ENCODE measurements at regions not wholly inside any gene's neighbourhood (a gene's known extent, or its start where the extent isn't known, plus 50 kb on each side); places are given as distances from the start of the nearest gene placed in this dataset.
"Not testable (repeated sequence)": the region's sequence is repeated elsewhere in the genome, so short reads cannot be mapped to it uniquely, and the experiment has no call there.

GRCh38 chr7:109699661-109700060 is 1130.0 kb downstream of the DNAJB9 start:
- DNase-seq (ENCODE audit: insufficient read length, low spot score, missing footprints), result no peak
- no peak overlapping the region for H3K4me2 ChIP-seq (ENCODE audit: insufficient read depth, low read length)
- H3K79me2 ChIP-seq (ENCODE audit: insufficient read depth, low read length), result no peaks in the 10 kb centered on the region
- H3K9me3 ChIP-seq (ENCODE audit: low read depth, low read length), result no peaks in the 10 kb centered on the region
- no peak for TF ChIP-seq CTCF (IDR thresholded peaks at IDR 0.05; ENCODE audit: extremely low read depth, low read depth, low read length)
- H3K27ac ChIP-seq (ENCODE audit: low read depth, low read length), result no peak overlapping the region
- H3K4me1 ChIP-seq (ENCODE audit: insufficient read depth, low read length), result no peaks in the 10 kb centered on the region
- H3K36me3 ChIP-seq (ENCODE audit: insufficient read depth, low read length), result no peaks in the 10 kb centered on the region
- no peak overlapping the region for H2AFZ ChIP-seq (ENCODE audit: low read length)
- H3K4me3 ChIP-seq (ENCODE audit: insufficient read depth, low read length), result no peak overlapping the region
- no peaks in the 10 kb centered on the region for H3K27me3 ChIP-seq (ENCODE audit: insufficient read depth, low read length)
- H4K20me1 ChIP-seq (ENCODE audit: insufficient read depth, low read length), result no peaks in the 10 kb centered on the region

GRCh38 chr7:109713366-109713765 is 1143.7 kb downstream of the DNAJB9 start:
- Histone ChIP-seq H2AFZ (ENCODE audit: low read length) (no peak overlapping the region), H3K4me1 (ENCODE audit: insufficient read depth, low read length) (no peaks in the 10 kb centered on the region), H3K79me2 (ENCODE audit: insufficient read depth, low read length) (no peaks in the 10 kb centered on the region), H3K36me3 (ENCODE audit: insufficient read depth, low read length) (no peaks in the 10 kb centered on the region), H3K27ac (ENCODE audit: low read depth, low read length) (no peak overlapping the region), H3K4me2 (ENCODE audit: insufficient read depth, low read length) (no peak overlapping the region), H3K27me3 (ENCODE audit: insufficient read depth, low read length) (no peaks in the 10 kb centered on the region), H4K20me1 (ENCODE audit: insufficient read depth, low read length) (no peaks in the 10 kb centered on the region), H3K9me3 (ENCODE audit: low read depth, low read length) (no peaks in the 10 kb centered on the region), H3K4me3 (ENCODE audit: insufficient read depth, low read length) (no peak overlapping the region)
- DNase-seq (ENCODE audit: insufficient read length, low spot score, missing footprints), result no peak
- TF ChIP-seq CTCF (IDR thresholded peaks at IDR 0.05; ENCODE audit: extremely low read depth, low read depth, low read length), result no peak

- not testable (repeated sequence) for H3K9me3 ChIP-seq (ENCODE audit: low read depth, low read length); H3K27me3 ChIP-seq (ENCODE audit: insufficient read depth, low read length); H3K4me1 ChIP-seq (ENCODE audit: insufficient read depth, low read length); H3K27ac ChIP-seq (ENCODE audit: low read depth, low read length); H3K4me3 ChIP-seq (ENCODE audit: insufficient read depth, low read length); H3K36me3 ChIP-seq (ENCODE audit: insufficient read depth, low read length); H3K79me2 ChIP-seq (ENCODE audit: insufficient read depth, low read length); H2AFZ ChIP-seq (ENCODE audit: low read length); H3K4me2 ChIP-seq (ENCODE audit: insufficient read depth, low read length); DNase-seq (ENCODE audit: insufficient read length, low spot score, missing footprints); H4K20me1 ChIP-seq (ENCODE audit: insufficient read depth, low read length)
Measured at GRCh38 chr7:109719359-109719758, 1149.7 kb downstream of the DNAJB9 start.

GRCh38 chr7:109734601-109735000 is 1164.9 kb downstream of the DNAJB9 start:
- Histone ChIP-seq H3K4me1 (ENCODE audit: insufficient read depth, low read length) (no peaks in the 10 kb centered on the region), H2AFZ (ENCODE audit: low read length) (no peak overlapping the region), H3K27me3 (ENCODE audit: insufficient read depth, low read length) (no peaks in the 10 kb centered on the region), H3K36me3 (ENCODE audit: insufficient read depth, low read length) (no peaks in the 10 kb centered on the region), H3K79me2 (ENCODE audit: insufficient read depth, low read length) (no peaks in the 10 kb centered on the region), H3K4me3 (ENCODE audit: insufficient read depth, low read length) (no peak overlapping the region), H3K27ac (ENCODE audit: low read depth, low read length) (no peak overlapping the region), H3K4me2 (ENCODE audit: insufficient read depth, low read length) (no peak overlapping the region), H4K20me1 (ENCODE audit: insufficient read depth, low read length) (no peaks in the 10 kb centered on the region), H3K9me3 (ENCODE audit: low read depth, low read length) (no peaks in the 10 kb centered on the region)
- TF ChIP-seq CTCF (IDR thresholded peaks at IDR 0.05; ENCODE audit: extremely low read depth, low read depth, low read length), result no peak
- DNase-seq (ENCODE audit: insufficient read length, low spot score, missing footprints), result no peak

- TF ChIP-seq CTCF (IDR thresholded peaks at IDR 0.05; ENCODE audit: extremely low read depth, low read depth, low read length), result no peak
- DNase-seq (ENCODE audit: insufficient read length, low spot score, missing footprints), result no peak
- H3K79me2 ChIP-seq (ENCODE audit: insufficient read depth, low read length), result no peaks in the 10 kb centered on the region
Measured at GRCh38 chr7:109735881-109736280, 1166.2 kb downstream of the DNAJB9 start.

More at GRCh38 chr7:109735881-109736280, 1166.2 kb downstream of the DNAJB9 start:
- Histone ChIP-seq H3K4me1 (ENCODE audit: insufficient read depth, low read length) (no peaks in the 10 kb centered on the region), H4K20me1 (ENCODE audit: insufficient read depth, low read length) (no peaks in the 10 kb centered on the region), H3K4me2 (ENCODE audit: insufficient read depth, low read length) (no peak overlapping the region), H3K27me3 (ENCODE audit: insufficient read depth, low read length) (no peaks in the 10 kb centered on the region), H3K27ac (ENCODE audit: low read depth, low read length) (no peak overlapping the region), H3K36me3 (ENCODE audit: insufficient read depth, low read length) (no peaks in the 10 kb centered on the region), H3K4me3 (ENCODE audit: insufficient read depth, low read length) (no peak overlapping the region), H2AFZ (ENCODE audit: low read length) (no peak overlapping the region), H3K9me3 (ENCODE audit: low read depth, low read length) (no peaks in the 10 kb centered on the region)
